ENCODE measurements at regions not wholly inside any gene's neighbourhood (a gene's known extent, or its start where the extent isn't known, plus 50 kb on each side); places are given as distances from the start of the nearest gene placed in this dataset.
"Not testable (repeated sequence)": the region's sequence is repeated elsewhere in the genome, so short reads cannot be mapped to it uniquely, and the experiment has no call there.

GRCh38 chr3:152104847-152105415 is 163.8 kb upstream of the MBNL1 start:
- FAIRE-seq: no peak

- FAIRE-seq: no peak
Observed at GRCh38 chr3:152105446-152105845, 163.3 kb upstream of the MBNL1 start.

- FAIRE-seq: no peak
Observed at GRCh38 chr3:152109038-152109437, 159.7 kb upstream of the MBNL1 start.

DNA sequence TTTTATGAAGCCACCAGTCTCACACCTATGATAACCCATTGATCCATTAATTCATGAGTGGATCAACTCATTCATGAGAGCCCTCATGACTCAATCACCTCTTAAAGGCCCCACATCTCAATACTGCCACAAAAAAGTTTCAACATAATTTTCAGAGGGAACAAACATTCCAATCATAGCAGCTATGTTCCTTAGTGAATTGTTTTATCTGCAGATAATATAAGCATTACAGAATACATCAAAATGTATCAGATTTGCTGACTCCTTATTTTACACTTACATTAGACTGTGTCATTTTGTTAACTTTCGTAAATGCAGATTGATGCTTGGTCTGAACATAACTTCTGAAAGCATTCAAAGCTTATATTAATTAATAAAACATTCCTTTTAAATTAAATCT is 155.3 kb upstream of the MBNL1 start:
- FAIRE-seq: no peak

GRCh38 chr3:152113992-152114651 is 154.6 kb upstream of the MBNL1 start:
- FAIRE-seq: no peak

DNA sequence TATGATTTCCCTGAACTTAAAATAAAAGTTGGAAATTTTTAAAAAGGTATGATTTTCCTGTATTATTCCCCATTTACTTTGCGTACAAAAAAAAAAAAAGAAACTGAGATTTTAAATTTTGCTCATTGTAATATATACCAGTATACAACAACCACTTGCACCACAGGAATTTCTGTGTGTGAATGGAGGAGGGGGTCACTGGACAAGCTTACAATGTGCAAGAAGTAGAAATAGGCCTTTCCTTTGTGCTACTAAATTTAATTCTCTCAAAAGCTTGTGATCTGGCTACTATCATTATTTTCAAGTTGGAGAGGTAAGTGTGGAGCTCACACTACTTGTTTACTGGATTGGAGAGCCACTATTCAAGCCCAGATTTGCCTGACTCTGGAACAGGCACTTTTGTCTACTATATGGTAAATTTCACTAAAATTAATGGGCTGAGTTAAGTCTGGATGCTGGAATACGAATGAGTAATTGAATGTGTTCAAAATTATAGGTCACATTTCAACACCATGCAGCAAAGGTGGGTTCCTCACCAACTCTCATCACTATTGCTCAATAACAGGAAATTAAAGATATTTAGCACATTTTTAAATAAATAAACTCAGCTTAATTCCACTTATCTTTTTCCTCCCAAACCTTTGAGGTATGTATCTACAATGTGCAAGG is 148.0 kb upstream of the MBNL1 start:
- FAIRE-seq: no peak

- FAIRE-seq: no peak
Observed at GRCh38 chr3:152121270-152121636, 147.5 kb upstream of the MBNL1 start.

- no peak for FAIRE-seq
Observed at GRCh38 chr3:152122851-152123250, 145.9 kb upstream of the MBNL1 start.

GRCh38 chr3:152123457-152123856 is 145.3 kb upstream of the MBNL1 start:
- no peak for FAIRE-seq

GRCh38 chr3:152126260-152126659 is 142.5 kb upstream of the MBNL1 start:
- no peak for FAIRE-seq

- FAIRE-seq: no peak
Observed at GRCh38 chr3:152127058-152127457, 141.7 kb upstream of the MBNL1 start.

DNA sequence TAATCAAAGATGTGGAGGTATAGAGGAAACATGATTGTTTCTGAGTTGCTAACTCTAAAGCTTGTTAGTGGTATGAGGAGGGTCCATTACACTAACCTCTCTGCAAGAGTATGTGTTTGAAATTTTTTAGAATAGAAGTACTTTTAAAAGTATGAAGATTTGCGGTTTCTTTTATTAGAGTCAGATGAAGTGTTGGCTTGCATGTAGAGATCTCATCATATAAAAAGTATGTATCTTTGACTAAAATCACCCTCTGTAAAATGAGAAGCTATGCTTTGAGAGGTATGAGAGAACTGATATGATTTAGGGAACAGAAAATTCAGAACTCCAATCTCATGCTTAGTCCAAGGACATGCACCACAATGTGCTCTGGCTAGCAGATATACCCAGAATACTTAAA is 140.4 kb upstream of the MBNL1 start:
- FAIRE-seq: no peak

DNA sequence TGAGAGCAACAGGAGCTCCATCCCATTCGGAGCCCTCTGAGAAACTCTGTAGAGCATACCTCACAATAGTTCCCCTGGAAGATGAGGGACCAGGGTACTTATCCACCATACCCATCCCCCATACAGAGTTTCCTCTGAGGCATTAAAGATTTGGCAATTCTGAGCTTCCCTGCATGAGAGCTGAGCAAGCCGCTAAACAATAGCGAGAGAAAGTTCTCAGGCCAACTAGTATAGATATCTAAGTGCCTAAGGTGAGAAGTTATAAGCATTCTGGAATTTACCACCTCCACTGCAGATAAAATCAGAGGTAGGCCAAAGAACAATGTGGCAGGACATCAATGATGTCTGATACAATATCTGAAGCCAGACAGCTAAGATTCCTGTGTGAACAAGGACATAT is 129.1 kb upstream of the MBNL1 start:
- no peak for FAIRE-seq

DNA sequence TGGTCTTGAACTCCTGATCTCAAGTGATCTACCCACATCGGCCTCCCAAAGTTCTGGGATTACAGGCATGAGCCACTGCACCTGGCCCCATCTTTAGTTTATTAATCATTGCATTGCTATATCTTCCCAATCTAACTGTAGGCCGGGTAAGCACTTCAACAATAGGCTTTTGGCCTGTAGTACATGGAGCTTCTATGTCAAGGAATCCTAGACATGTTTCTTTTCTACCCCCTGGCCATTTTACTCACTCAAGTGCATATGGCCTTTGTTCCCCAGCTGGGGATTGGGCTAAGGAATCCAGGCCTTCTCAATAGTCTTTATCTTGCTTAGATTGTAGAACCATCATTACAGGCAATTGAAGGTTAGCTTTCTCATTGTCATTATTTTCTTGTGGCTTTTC is 122.3 kb upstream of the MBNL1 start:
- FAIRE-seq: no peak

GRCh38 chr3:152147748-152148147 is 121.0 kb upstream of the MBNL1 start:
- FAIRE-seq: no peak

DNA sequence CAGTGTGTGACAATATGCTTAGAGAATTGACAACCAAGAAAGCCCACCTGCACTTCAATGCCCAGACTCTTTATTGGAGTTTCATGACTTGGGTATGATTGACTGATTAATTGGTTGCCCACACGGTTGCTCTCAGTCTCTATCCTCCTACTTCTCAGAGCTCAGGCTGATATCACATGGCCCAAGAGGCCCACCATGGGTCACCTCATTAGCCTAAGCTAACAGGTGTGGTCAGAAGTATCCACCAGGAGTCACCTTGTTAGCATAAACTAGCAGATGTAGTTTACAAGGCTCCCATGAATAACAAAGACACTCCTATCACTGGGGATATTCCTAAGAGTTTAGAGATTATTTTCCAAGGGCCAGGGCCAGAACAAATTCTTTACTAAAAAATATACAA is 120.2 kb upstream of the MBNL1 start:
- no peak for FAIRE-seq

- no peak for FAIRE-seq
Observed at GRCh38 chr3:152149832-152150231, 118.9 kb upstream of the MBNL1 start.

DNA sequence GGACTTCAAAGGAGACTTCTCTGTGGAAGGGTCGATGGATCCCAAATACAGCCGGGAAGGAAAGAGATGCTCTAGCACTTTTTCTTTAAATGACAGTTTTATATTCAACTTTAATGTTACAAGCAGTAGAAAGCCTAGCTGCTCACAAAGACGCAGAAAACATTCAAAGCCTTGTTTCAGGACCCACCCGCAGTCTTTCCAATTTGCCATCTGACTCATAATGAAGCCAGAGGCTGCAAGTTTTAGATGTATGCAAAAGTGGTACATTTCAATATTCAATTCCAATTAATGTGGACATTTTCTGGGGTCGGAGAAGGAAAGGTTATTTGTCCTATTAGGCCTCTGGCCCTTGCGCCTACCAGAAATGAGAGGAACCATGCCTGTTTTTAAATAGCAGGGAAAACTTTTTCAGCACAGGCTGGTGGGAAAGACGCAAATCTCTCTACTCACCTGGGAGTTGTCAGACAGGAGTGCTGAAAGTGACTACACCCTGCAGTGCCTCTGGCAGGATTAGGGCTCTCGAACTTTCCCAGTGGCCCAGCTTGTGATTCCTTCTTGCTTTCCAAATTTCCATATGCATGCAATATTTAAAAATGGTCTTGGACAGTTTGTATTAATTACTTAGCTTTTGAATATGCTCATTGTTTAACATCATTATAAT is 117.4 kb upstream of the MBNL1 start:
- FAIRE-seq: no peak

DNA sequence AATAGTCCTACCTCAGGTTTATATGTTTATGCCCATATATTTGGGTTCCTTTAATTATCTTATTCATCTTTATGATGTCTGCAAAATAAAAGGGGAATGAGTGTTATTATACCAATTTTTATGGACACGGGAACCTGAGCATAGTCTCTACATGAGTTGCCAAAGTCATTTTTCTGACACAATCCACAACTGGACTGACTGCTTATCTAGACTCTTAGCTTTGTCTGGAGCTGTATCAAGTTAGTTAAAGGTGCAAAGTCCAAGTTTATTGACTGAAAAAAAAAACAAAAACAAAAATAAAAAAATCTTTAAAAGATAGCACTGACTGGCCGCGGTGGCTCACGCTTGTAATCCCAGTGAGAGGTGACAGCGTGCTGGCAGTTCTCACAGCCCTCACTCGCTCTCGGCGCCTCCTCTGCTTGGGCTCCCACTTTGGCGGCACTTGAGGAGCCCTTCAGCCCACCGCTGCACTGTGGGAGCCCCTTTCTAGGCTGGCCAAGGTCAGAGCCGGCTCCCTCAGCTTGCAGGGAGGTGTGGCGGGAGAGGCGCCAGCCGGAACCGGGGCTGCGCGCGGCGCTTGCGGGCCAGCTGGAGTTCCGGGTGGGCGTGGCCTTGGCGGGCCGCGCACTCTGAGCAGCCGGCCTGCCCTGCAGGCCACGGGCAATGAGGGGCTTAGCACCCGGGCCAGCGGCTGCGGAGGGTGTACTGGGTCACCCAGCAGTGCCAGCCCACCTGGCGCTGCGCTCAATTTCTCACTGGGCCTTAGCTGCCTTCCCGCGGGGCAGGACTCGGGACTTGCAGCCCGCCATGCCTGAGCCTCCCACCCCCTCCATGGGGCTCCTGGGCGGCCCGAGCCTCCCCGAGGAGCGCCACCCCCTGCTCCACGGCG is 116.6 kb upstream of the MBNL1 start:
- not testable (repeated sequence) for FAIRE-seq

DNA sequence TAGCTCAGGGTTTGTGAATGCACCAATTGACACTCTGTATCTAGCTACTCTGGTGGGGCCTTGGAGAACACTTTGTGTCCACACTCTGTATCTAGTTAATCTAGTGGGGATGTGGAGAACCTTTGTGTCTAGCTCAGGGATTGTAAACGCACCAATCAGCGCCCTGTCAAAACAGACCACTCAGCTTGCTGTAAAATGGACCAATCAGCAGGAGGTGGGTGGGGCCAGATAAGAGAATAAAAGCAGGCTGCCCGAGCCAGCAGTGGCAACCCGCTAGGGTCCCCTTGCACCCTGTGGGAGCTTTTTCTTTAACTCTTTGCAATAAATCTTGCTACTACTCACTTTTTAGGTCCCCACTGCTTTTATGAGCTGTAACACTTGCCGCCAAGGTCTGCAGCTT is 115.6 kb upstream of the MBNL1 start:
- FAIRE-seq: not testable (repeated sequence)

DNA sequence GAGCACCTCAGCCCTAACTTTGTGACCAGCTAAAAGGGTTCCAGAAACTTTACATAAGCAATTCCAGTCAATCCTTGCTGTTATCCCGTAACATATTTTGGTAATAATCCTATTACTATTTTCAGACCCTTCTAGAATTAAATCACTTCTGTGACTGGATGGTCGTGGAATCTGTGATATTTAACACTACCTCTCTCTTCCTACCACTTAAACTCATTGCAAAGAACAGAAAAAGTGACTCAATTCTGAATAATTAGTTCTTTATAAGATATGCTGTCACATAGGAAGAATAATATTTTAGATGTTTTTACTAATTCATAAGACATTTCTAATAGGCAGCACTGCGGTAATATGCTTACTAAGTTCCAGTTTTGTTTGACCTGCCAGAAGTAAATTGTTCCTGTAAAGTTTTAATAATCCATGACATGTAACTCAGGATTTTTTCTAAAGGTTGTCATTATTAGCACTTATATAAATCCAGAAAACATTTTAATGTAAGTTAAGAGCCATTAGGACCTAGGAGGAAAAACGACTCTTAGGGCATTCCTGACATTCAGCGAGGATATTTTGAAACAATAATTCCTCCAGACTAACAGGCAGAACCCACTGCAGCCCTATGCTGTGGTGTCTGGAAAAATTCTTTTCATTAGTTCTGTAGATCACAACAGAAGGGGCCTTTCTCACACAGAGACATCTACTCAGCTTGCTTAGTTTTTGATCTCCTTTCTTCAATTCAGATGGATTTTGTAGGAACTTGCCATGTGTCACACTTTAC is 113.3 kb upstream of the MBNL1 start:
- no peak for FAIRE-seq

DNA sequence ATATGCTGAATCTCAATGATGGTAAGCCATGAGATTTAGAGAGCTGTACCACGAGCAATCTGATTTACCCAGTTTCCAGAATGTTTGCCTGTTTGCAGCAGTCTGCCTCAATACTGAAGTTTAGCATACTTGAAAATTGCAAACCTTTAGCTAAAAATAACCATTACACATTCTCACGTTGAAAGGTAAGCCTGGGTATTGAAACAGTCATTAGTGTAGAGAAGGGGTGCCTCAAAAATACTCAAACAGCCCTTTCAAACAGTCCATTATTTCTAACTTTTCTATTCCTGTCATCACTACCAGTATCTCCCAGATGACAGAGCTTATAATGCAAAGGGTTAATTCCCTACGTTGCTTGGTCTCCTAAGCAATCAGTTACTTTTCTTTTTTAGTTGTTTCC is 111.8 kb upstream of the MBNL1 start:
- FAIRE-seq: no peak
